ENCODE measurements at regions not wholly inside any gene's neighbourhood (a gene's known extent, or its start where the extent isn't known, plus 50 kb on each side); places are given as distances from the start of the nearest gene placed in this dataset.

- H3K9me2 ChIP-seq (ENCODE audit: insufficient read depth): no peaks in the 10 kb centered on the region
- ChIA-PET CTCF (no interaction called here), POLR2A (no interaction called here), RAD21 (ENCODE audit: low non-redundant PET in 1 of 2, low total read pairs in 2 of 2, uncharacterized antibody in 2 of 2, unreplicated experiment in 2 of 2) (no interaction called here)
- H2AFZ ChIP-seq (ENCODE audit: low read depth, low read length, poor library complexity, severe bottlenecking): no peak overlapping the region
- no peak overlapping the region for H3K27ac ChIP-seq (ENCODE audit: low read depth, low read length)
- peaks cover 0 to 5% of the 10 kb centered on the region in 2 experiments; a peak in 1 of 4 replicates for H3K4me1 ChIP-seq (ENCODE audit: control insufficient read depth in 1 of 2, insufficient read depth in 2 of 2, low read length in 2 of 2)
- BruUV-seq (replicated peaks): no TSS peak
- DNase-seq (ENCODE audit: low read depth, low spot score) (no peak), ATAC-seq (no peak)
- TF ChIP-seq, protein P1, sequence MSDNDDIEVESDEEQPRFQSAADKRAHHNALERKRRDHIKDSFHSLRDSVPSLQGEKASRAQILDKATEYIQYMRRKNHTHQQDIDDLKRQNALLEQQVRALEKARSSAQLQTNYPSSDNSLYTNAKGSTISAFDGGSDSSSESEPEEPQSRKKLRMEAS (IDR thresholded peaks at IDR 0.05): no peak
- no peak for TF ChIP-seq YY1 (IDR thresholded peaks at IDR 0.05; ENCODE audit: extremely low read depth, insufficient replicate concordance, low read depth, low read length)
- H3K36me3 ChIP-seq (ENCODE audit: control insufficient read depth in 1 of 2, insufficient read depth in 2 of 2, low read length in 2 of 2): no peaks in the 10 kb centered on the region
- H3K9me3 ChIP-seq (ENCODE audit: control insufficient read depth in 1 of 2, insufficient read depth in 1 of 2, low read depth in 1 of 2, low read length in 2 of 2): no peaks in the 10 kb centered on the region
- no peak overlapping the region for H3K4me3 ChIP-seq (replicated peaks in 1 of 2; ENCODE audit: low read depth in 1 of 2, low read length in 2 of 2)
- no peaks in the 10 kb centered on the region for H3K79me2 ChIP-seq (ENCODE audit: insufficient read depth, low read length)
- H3K4me2 ChIP-seq (ENCODE audit: low read length): no peak overlapping the region
- H3K27me3 ChIP-seq (ENCODE audit: insufficient read depth, low read length): no peaks in the 10 kb centered on the region
- intact Hi-C loops (cut with micrococcal nuclease): no loop called here
- H3K9ac ChIP-seq (ENCODE audit: low read length): no peak overlapping the region
- H4K20me1 ChIP-seq (ENCODE audit: insufficient read depth): no peaks in the 10 kb centered on the region
These were observed 135.8 kb upstream of the ZBED5 start for GRCh38 chr11:10993640-10994039.

- TF ChIP-seq FOSL1 (IDR thresholded peaks at IDR 0.05; ENCODE audit: low read depth) (no peak), CTCF (IDR thresholded peaks at IDR 0.05 in 2 of 3, conservative IDR thresholded peaks at IDR 0.05 in 1 of 3; ENCODE audit: borderline replicate concordance in 1 of 3, insufficient read depth in 1 of 3, low read depth in 2 of 3, low read length in 2 of 3) (no peak), REST (IDR thresholded peaks at IDR 0.05; ENCODE audit: low read depth) (no peak), CEBPB (IDR thresholded peaks at IDR 0.05; ENCODE audit: low read depth) (no peak), ZNF274 (IDR thresholded peaks at IDR 0.05; ENCODE audit: low read depth, low read length) (no peak), ZFX (IDR thresholded peaks at IDR 0.05) (no peak), YY1 (IDR thresholded peaks at IDR 0.05; ENCODE audit: extremely low read depth, insufficient replicate concordance, low read depth, low read length) (no peak), RAD21 (IDR thresholded peaks at IDR 0.05; ENCODE audit: low read depth) (no peak), JUND (IDR thresholded peaks at IDR 0.05) (no peak), SIN3A (IDR thresholded peaks at IDR 0.05; ENCODE audit: low read depth) (no peak)
- TF ChIP-seq, protein P2, sequence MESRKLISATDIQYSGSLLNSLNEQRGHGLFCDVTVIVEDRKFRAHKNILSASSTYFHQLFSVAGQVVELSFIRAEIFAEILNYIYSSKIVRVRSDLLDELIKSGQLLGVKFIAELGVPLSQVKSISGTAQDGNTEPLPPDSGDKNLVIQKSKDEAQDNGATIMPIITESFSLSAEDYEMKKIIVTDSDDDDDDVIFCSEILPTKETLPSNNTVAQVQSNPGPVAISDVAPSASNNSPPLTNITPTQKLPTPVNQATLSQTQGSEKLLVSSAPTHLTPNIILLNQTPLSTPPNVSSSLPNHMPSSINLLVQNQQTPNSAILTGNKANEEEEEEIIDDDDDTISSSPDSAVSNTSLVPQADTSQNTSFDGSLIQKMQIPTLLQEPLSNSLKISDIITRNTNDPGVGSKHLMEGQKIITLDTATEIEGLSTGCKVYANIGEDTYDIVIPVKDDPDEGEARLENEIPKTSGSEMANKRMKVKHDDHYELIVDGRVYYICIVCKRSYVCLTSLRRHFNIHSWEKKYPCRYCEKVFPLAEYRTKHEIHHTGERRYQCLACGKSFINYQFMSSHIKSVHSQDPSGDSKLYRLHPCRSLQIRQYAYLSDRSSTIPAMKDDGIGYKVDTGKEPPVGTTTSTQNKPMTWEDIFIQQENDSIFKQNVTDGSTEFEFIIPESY (IDR thresholded peaks at IDR 0.05; ENCODE audit: extremely low read depth, insufficient replicate concordance, low read length): no peak
- TF ChIP-seq, protein P1 (IDR thresholded peaks at IDR 0.05): no peak
- no TSS peak for BruUV-seq (replicated peaks)
- intact Hi-C loops (cut with micrococcal nuclease): no loop called here
- no peak overlapping the region for H2AFZ ChIP-seq (ENCODE audit: low read depth, low read length, poor library complexity, severe bottlenecking)
- peaks cover 0 to 5% of the 10 kb centered on the region in 2 experiments; a peak in 1 of 4 replicates for H3K4me1 ChIP-seq (ENCODE audit: control insufficient read depth in 1 of 2, insufficient read depth in 2 of 2, low read length in 2 of 2)
- ChIA-PET RAD21 (ENCODE audit: low non-redundant PET in 1 of 2, low total read pairs in 2 of 2, uncharacterized antibody in 2 of 2, unreplicated experiment in 2 of 2) (no interaction called here), CTCF (no interaction called here), POLR2A (no interaction called here)
- H3K27ac ChIP-seq (ENCODE audit: low read depth, low read length): no peak overlapping the region
- H3K4me3 ChIP-seq (replicated peaks in 1 of 2; ENCODE audit: low read depth in 1 of 2, low read length in 2 of 2): no peak overlapping the region
- no peaks in the 10 kb centered on the region for H3K79me2 ChIP-seq (ENCODE audit: insufficient read depth, low read length)
- no peak overlapping the region for H3K4me2 ChIP-seq (ENCODE audit: low read length)
- H3K9me3 ChIP-seq (ENCODE audit: control insufficient read depth in 1 of 2, insufficient read depth in 1 of 2, low read depth in 1 of 2, low read length in 2 of 2): no peaks in the 10 kb centered on the region
- DNase-seq (ENCODE audit: low read depth, low spot score): no peak
- no peak for ATAC-seq
- no peaks in the 10 kb centered on the region for H3K27me3 ChIP-seq (ENCODE audit: insufficient read depth, low read length)
- H4K20me1 ChIP-seq (ENCODE audit: insufficient read depth): no peaks in the 10 kb centered on the region
- no peak overlapping the region for H3K9ac ChIP-seq (ENCODE audit: low read length)
- H3K36me3 ChIP-seq (ENCODE audit: control insufficient read depth in 1 of 2, insufficient read depth in 2 of 2, low read length in 2 of 2): no peaks in the 10 kb centered on the region
- no peaks in the 10 kb centered on the region for H3K9me2 ChIP-seq (ENCODE audit: insufficient read depth)
These were observed 135.3 kb upstream of the ZBED5 start for GRCh38 chr11:10993186-10993585.

Data from HCT116 (cell line).